GM12878 (cell line): ENCODE measurements at regions not wholly inside any gene's neighbourhood (a gene's known extent, or its start where the extent isn't known, plus 50 kb on each side); places are given as distances from the start of the nearest gene placed in this dataset.

ENCODE experiments used
- ATAC-seq: fragments of 200-7000 bp; cut with Tn5 transposase; 3 replicates; pipeline ENCODE4 v1.9.1; 2020; ENCODE audit warnings: mild to moderate bottlenecking, moderate library complexity
- BruUV-seq: library from RNA; stranded (reverse); fragments of 400-500 nt; replicated peaks from 2 replicates; lab custom pipeline; 2021; lab: Mats Ljungman, UMichigan
- CTCF ChIA-PET: fragments of 300-600 bp; sonication (Branson Sonifier 250); formaldehyde crosslinking; extraction: SDS; loops from one replicate; lab custom pipeline; 2021; ENCODE audit warnings: inconsistent platforms; lab: Yijun Ruan, JAX
- POLR2A ChIA-PET: fragments of 350-600 bp; formaldehyde crosslinking; extraction: SDS; loops from one replicate; lab custom pipeline; 2021; ENCODE audit warnings: inconsistent platforms; lab: Charles Lee
- RAD21 ChIA-PET: fragments of 300-600 bp; sonication (Branson Sonifier 250); formaldehyde crosslinking; loops from one replicate; lab custom pipeline; 2023; ENCODE audit warnings: antibody characterized with exemption; ENCODE audit not compliant: unreplicated experiment; lab: Charles Lee
- SMC1A ChIA-PET: fragments of 300-600 bp; sonication (Branson Sonifier 250); formaldehyde crosslinking; loops from one replicate; lab custom pipeline; 2023; ENCODE audit not compliant: unreplicated experiment, uncharacterized antibody; lab: Charles Lee
- DNase-seq: peaks from one replicate; pipeline ENCODE4 v3.0.0-alpha.2; 2011; ENCODE audit warnings: low read depth, low spot score
- FAIRE-seq: peaks from 3 replicates; lab custom pipeline; 2011; peaks lifted over from hg19 to GRCh38; lab: Jason Lieb, UNC
- H2AFZ ChIP-seq: 2 replicates; pipeline ENCODE4 v1.6.0; 2011; ENCODE audit warnings: low read depth, low read length, control low read depth; ENCODE audit not compliant: control insufficient read depth
- H3K27ac ChIP-seq: 2 replicates; pipeline ENCODE4 v1.5.1; 2011; ENCODE audit warnings: control low read depth; ENCODE audit not compliant: control insufficient read depth, insufficient read depth
- H3K27me3 ChIP-seq, 2 experiments: replicated peaks in 1 of 2; 2 replicates each; pipeline versions ENCODE4 v1.6.0 to v1.6.1; 2011; ENCODE audit warnings: low read length in 1 of 2; ENCODE audit not compliant: control insufficient read depth in 2 of 2, insufficient read depth in 2 of 2
- H3K36me3 ChIP-seq, 2 experiments: 2 replicates each; pipeline ENCODE4 v1.5.1; 2011; ENCODE audit warnings: low read length in 1 of 2; ENCODE audit not compliant: control insufficient read depth in 2 of 2, insufficient read depth in 2 of 2
- H3K4me1 ChIP-seq: 2 replicates; pipeline ENCODE4 v1.6.1; 2011; ENCODE audit warnings: mild to moderate bottlenecking, low read length, moderate library complexity, mixed read lengths; ENCODE audit not compliant: control insufficient read depth, insufficient read depth
- H3K4me2 ChIP-seq: 2 replicates; pipeline ENCODE4 v1.6.0; 2011; ENCODE audit warnings: control low read depth; ENCODE audit not compliant: control insufficient read depth, insufficient read depth
- H3K4me3 ChIP-seq: fragments of 200-600 bp; sonication (generic); 2 replicates; pipeline ENCODE4 v1.5.1; 2016
- H3K79me2 ChIP-seq: 2 replicates; pipeline ENCODE4 v1.6.0; 2011; ENCODE audit warnings: low read length; ENCODE audit not compliant: control insufficient read depth, insufficient read depth
- H3K9ac ChIP-seq: 2 replicates; pipeline ENCODE4 v1.8.0; 2011; ENCODE audit warnings: low read length, control low read depth, mixed read lengths; ENCODE audit not compliant: control insufficient read depth, insufficient read depth
- H3K9me3 ChIP-seq: replicated peaks from 3 replicates; pipeline ENCODE4 v1.5.1; 2011; ENCODE audit warnings: mild to moderate bottlenecking, low read length; ENCODE audit not compliant: control insufficient read depth, insufficient read depth
- H4K20me1 ChIP-seq: 2 replicates; pipeline ENCODE4 v1.6.0; 2011; ENCODE audit not compliant: control insufficient read depth, insufficient read depth
- CHD4 ChIP-seq: fragments of 200-600 bp; sonication (generic); IDR thresholded peaks from 2 replicates; pipeline ENCODE4 v1.6.1; 2016; ENCODE audit warnings: mild to moderate bottlenecking
- EED ChIP-seq: sonication (generic); IDR thresholded peaks from 2 replicates; pipeline ENCODE4 v1.6.1; 2016; ENCODE audit warnings: antibody characterized with exemption, low read depth
- EP300 ChIP-seq, 2 experiments: fragments of 150-350 bp in 1 of 2; IDR thresholded peaks; 2 replicates each; pipeline ENCODE4 v1.6.1; 2011 to 2012; ENCODE audit warnings: low read depth in 2 of 2, low read length in 2 of 2, borderline replicate concordance in 1 of 2, improper control_type of control experiment in 1 of 2, inconsistent platforms in 1 of 2; ENCODE audit not compliant: control insufficient read depth in 1 of 2
- FOXK2 ChIP-seq: fragments of 450-650 bp; IDR thresholded peaks from 2 replicates; pipeline ENCODE4 v1.6.1; 2017; ENCODE audit warnings: mild to moderate bottlenecking, moderate library complexity
- FOXM1 ChIP-seq: IDR thresholded peaks from 2 replicates; pipeline ENCODE4 v1.6.1; 2012; ENCODE audit warnings: low read depth, mild to moderate bottlenecking, inconsistent platforms, low read length, moderate library complexity
- HDAC2 ChIP-seq: fragments of 200-600 bp; sonication (generic); IDR thresholded peaks from 2 replicates; pipeline ENCODE4 v1.6.1; 2017
- HDGF ChIP-seq: fragments of 450-650 bp; IDR thresholded peaks from 2 replicates; pipeline ENCODE4 v1.6.1; 2016; ENCODE audit warnings: antibody characterized with exemption
- HSF1 ChIP-seq: fragments of 150-350 bp; IDR thresholded peaks from 2 replicates; pipeline ENCODE4 v1.6.1; 2014; ENCODE audit warnings: mild to moderate bottlenecking, low read depth, low read length
- IKZF2 ChIP-seq, 2 experiments: fragments of 450-650 bp; IDR thresholded peaks; 2 replicates each; pipeline ENCODE4 v1.6.1; 2017; ENCODE audit warnings: mild to moderate bottlenecking in 2 of 2, moderate library complexity in 2 of 2
- JUNB ChIP-seq: IDR thresholded peaks from 2 replicates; pipeline ENCODE4 v1.6.1; 2016; ENCODE audit warnings: antibody characterized with exemption, mild to moderate bottlenecking
- MLLT1 ChIP-seq: fragments of 450-650 bp; IDR thresholded peaks from 2 replicates; pipeline ENCODE4 v1.6.1; 2016; ENCODE audit warnings: mild to moderate bottlenecking
- NR2C2 ChIP-seq: IDR thresholded peaks from 2 replicates; pipeline ENCODE4 v1.6.1; 2011; ENCODE audit warnings: borderline replicate concordance, low read depth; ENCODE audit not compliant: control insufficient read depth, insufficient read length
- NR2F1 ChIP-seq: fragments of 450-650 bp; conservative IDR thresholded peaks from 2 replicates; pipeline ENCODE4 v1.6.1; 2017; ENCODE audit warnings: mild to moderate bottlenecking
- POU2F2 ChIP-seq: IDR thresholded peaks from 3 replicates; pipeline ENCODE4 v1.6.1; 2011; ENCODE audit warnings: low read depth, mild to moderate bottlenecking, low read length, borderline replicate concordance
- RAD21 ChIP-seq: IDR thresholded peaks from 2 replicates; pipeline ENCODE4 v1.6.1; 2011; ENCODE audit warnings: mild to moderate bottlenecking, low read depth, low read length, moderate library complexity; ENCODE audit not compliant: insufficient read depth
- SMAD5 ChIP-seq: IDR thresholded peaks from 2 replicates; pipeline ENCODE4 v1.6.1; 2016; ENCODE audit warnings: antibody characterized with exemption, low read depth
- TARDBP ChIP-seq: IDR thresholded peaks from 2 replicates; pipeline ENCODE4 v1.6.1; 2016; ENCODE audit warnings: borderline replicate concordance
- WGBS: methylation state at CpG from one replicate; pipeline ENCODE4 v1.1.6; 2016; ENCODE audit warnings: low lambda C conversion rate; ENCODE audit not compliant: insufficient replicate concordance, insufficient coverage; ENCODE audit errors: missing lambda C conversion rate; 5-methylcytosine and 5-hydroxymethylcytosine counted together
- in situ Hi-C: fragments of 300-500 bp; cut with MboI; formaldehyde crosslinking; loops from 9 replicates; pipeline ENCODE4 v1.14.3; 2018; ENCODE audit warnings: mixed read lengths
- intact Hi-C: fragments of 100-400 bp; cut with micrococcal nuclease; formaldehyde crosslinking; loops from one replicate; pipeline ENCODE4 v1.14.2; 2022; ENCODE audit not compliant: unreplicated experiment

- no peak for DNase-seq
- no peaks in the 10 kb centered on the region for H3K79me2 ChIP-seq
- intact Hi-C loops, result no loop called here
- H3K4me2 ChIP-seq, result no peak overlapping the region
- CTCF ChIA-PET, result no interaction called here
- no peaks in the 10 kb centered on the region for H3K9me3 ChIP-seq
- no peaks in the 10 kb centered on the region for H3K27me3 ChIP-seq
- no peak overlapping the region for H2AFZ ChIP-seq
- no TSS peak for BruUV-seq
- H3K27ac ChIP-seq, result no peak overlapping the region
- 62% methylated on average over 2 of the region's 2 CpGs for WGBS
- TF ChIP-seq HDAC2 (no peak), EED (no peak), POU2F2 (no peak), FOXM1 (no peak), TARDBP (no peak), IKZF2 (IDR thresholded peaks at IDR 0.05) (no peak), CHD4 (no peak), NR2F1 (no peak), MLLT1 (no peak), EP300 (IDR thresholded peaks at IDR 0.05; ENCODE audit: borderline replicate concordance in 1 of 2, control insufficient read depth in 1 of 2, low read depth in 2 of 2, low read length in 2 of 2) (no peak), SMAD5 (no peak), HDGF (no peak), FOXK2 (no peak), RAD21 (no peak), JUNB (no peak), HSF1 (no peak), NR2C2 (no peak)
- TF ChIP-seq, all 136 proteins: peak for 0
- Histone ChIP-seq H4K20me1 (no peaks in the 10 kb centered on the region), H3K36me3 (no peaks in the 10 kb centered on the region), H3K9ac (no peak overlapping the region), H3K4me1 (no peaks in the 10 kb centered on the region), H3K4me3 (no peak overlapping the region)
- ChIA-PET RAD21 (no interaction called here), SMC1A (no interaction called here), POLR2A (no interaction called here)
- no peak for FAIRE-seq
- ATAC-seq, result no peak
- in situ Hi-C loops, result no loop called here
These were observed 637.4 kb upstream of the MARCKS start for GRCh38 chr6:113219783-113220182.
